Memory B cell (primary cell): ENCODE measurements at regions not wholly inside any gene's neighbourhood (a gene's known extent, or its start where the extent isn't known, plus 50 kb on each side); places are given as distances from the start of the nearest gene placed in this dataset.
"Not testable (repeated sequence)": the region's sequence is repeated elsewhere in the genome, so short reads cannot be mapped to it uniquely, and the experiment has no call there.

Experiments
- ATAC-seq: fragments of 150-1000 bp; cut with Tn5 transposase; 2 replicates; pipeline ENCODE4 v1.10.0; 2021; ENCODE audit warnings: low read depth, mild to moderate bottlenecking, moderate library complexity
- DNase-seq, 2 donors: peaks; one replicate each; pipeline ENCODE4 v3.0.0; 2022; ENCODE audit warnings: low spot score in 2 of 2
- H3K27ac Mint-ChIP-seq: one replicate; pipeline ENCODE4 v1.8.0; 2022; ENCODE audit warnings: mild to moderate bottlenecking, moderate library complexity, mixed read lengths
- H3K27me3 Mint-ChIP-seq: one replicate; pipeline ENCODE4 v1.8.0; 2022; ENCODE audit warnings: mixed read lengths
- H3K36me3 Mint-ChIP-seq: one replicate; pipeline ENCODE4 v1.8.0; 2022; ENCODE audit warnings: mild to moderate bottlenecking, mixed read lengths
- H3K4me1 Mint-ChIP-seq: one replicate; pipeline ENCODE4 v1.8.0; 2022; ENCODE audit warnings: mixed read lengths
- H3K4me3 Mint-ChIP-seq: one replicate; pipeline ENCODE4 v1.8.0; 2022; ENCODE audit warnings: mild to moderate bottlenecking, moderate library complexity, mixed read lengths
- H3K9me3 Mint-ChIP-seq: one replicate; pipeline ENCODE4 v1.8.0; 2022; ENCODE audit warnings: mixed read lengths

DNA sequence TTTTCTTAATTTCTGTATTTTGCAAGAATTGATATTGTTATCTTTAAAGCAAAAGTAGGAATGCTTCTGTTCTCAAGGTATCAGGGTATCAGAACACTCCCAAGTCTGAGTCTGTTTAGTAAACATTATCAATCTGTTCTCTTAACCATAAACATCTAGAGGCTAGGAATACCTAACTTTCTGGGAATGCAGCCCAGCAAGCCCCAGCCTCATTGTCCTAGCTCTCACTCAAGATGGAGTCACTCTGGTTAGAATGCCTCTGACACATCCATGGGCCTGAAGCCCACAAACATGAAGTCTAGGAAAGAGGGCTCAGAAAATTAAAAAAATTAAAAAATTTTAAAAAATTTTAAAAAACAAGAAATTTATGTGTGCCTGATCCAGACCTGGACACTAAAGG lies 315.1 kb upstream of the DKK2 start:
- Mint-ChIP-seq H3K27me3 (peaks cover 1% of the 10 kb centered on the region), H3K9me3 (peaks cover 4% of the 10 kb centered on the region), H3K4me3 (no peak overlapping the region), H3K27ac (no peak overlapping the region), H3K4me1 (no peaks in the 10 kb centered on the region), H3K36me3 (no peaks in the 10 kb centered on the region)
- DNase-seq (no peak), ATAC-seq (no peak)

DNA sequence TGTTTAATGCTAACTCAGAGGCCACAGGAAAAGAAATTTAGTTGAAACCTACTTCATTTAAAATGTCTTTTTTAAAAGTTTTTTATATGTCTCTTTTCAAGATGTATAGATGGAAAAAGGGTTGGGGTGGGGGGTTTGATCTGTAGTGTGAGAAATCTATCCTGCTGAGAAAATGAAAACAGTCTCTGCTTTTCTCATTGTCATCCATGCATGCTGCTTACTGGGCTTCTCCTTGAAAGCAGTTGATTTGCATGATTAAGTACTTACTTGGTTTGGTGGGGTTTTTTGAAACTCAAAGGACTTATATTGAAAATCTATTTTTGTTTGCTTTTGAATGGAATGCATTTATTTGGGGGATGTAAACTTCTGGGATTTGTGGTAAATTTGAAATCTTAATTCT lies 313.6 kb upstream of the DKK2 start:
- Mint-ChIP-seq H3K4me3 (no peak overlapping the region), H3K9me3 (peaks cover 3% of the 10 kb centered on the region), H3K27ac (no peak overlapping the region)

DNA sequence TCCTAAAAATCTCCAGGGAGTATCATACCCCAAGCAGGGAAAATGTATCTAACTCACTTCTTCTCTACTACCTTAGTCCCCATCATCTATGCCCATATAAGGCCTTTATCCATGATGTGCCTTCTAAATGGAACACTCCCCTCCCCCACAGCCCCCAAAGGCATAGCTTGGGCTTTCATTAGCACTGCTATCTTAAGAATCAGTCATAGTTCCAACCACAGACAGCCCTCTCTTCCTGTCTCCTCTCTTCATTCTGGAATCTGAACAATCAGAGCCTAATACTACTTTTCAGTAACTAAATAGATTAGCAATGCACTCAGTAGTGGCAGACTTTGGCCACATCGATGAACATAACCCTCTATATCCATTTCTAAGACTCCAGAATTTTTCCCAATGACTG lies 313.2 kb upstream of the DKK2 start:
- H3K27me3 Mint-ChIP-seq: no peaks in the 10 kb centered on the region
- H3K4me1 Mint-ChIP-seq: no peaks in the 10 kb centered on the region
- DNase-seq (no peak), ATAC-seq (no peak)
- peaks cover 3% of the 10 kb centered on the region for H3K9me3 Mint-ChIP-seq
- no peak overlapping the region for H3K27ac Mint-ChIP-seq
- H3K36me3 Mint-ChIP-seq: no peaks in the 10 kb centered on the region
- no peak overlapping the region for H3K4me3 Mint-ChIP-seq

More for the DNA sequence above, 313.6 kb upstream of the DKK2 start:
- DNase-seq: no peak
- Mint-ChIP-seq H3K4me1 (no peaks in the 10 kb centered on the region), H3K36me3 (no peaks in the 10 kb centered on the region), H3K27me3 (no peaks in the 10 kb centered on the region)
- ATAC-seq: no peak

DNA sequence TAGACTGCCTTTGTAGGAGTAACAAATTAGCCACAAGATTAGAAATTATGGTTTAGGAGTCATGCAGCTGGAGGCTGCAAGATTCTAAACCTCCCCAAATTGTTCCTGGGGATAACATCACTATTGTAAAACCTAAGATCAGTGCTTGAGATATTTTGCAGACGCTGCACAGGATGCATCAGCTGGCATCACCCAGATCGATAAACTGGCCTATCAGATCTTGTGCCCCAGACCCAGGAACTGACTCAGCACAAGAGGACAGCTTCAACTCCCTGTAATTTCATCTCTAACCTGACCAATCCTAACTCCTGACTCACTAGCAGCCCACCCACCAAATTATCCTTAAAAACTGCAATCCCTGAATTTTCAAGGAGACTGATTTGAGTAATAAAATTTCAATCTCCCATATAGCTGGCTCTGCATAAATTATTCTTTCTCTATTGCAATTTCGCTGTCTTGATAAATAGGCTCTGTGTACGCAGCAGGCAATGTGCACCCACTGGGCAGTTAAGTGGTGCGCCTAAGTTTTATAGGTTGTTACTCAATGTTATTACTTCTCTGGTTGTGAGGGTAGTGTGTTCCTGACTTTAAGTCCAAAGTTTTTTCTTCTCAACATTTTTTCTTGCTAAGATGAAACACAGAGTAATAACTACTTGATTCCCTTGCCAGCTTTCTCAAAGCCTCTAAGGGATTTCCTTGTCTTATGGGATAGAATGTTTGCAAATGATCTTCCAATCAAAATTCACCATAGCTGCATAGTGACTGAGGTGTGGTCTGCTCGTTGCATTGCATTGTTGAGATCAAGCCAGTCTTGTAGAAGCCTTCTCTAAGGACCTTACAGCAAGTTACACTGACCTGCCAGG lies 312.3 kb upstream of the DKK2 start:
- H3K9me3 Mint-ChIP-seq: no peaks in the 10 kb centered on the region
- DNase-seq (no peak), ATAC-seq (no peak)
- H3K27ac Mint-ChIP-seq: no peak overlapping the region
- no peaks in the 10 kb centered on the region for H3K36me3 Mint-ChIP-seq
- no peak overlapping the region for H3K4me3 Mint-ChIP-seq
- no peaks in the 10 kb centered on the region for H3K4me1 Mint-ChIP-seq
- H3K27me3 Mint-ChIP-seq: no peaks in the 10 kb centered on the region

DNA sequence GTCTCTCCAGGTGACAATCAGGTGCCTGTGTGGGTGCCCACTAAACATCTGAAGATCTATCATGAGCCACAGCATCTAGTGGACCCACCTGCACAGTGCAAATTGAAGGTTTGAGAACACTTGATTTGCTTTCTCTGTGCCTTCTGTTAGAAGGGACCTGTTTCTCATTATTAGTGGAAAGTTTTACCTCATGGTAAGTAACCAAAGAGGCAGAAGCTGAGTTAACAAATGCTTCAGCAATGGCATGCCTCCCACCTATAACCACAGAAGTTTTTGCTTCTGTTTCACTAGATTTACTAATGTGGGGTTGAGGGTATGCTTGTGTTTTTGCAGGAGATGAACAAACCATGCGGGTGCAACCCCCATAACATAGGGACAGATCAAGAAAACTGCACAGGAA lies 297.4 kb upstream of the DKK2 start:
- no peaks in the 10 kb centered on the region for H3K36me3 Mint-ChIP-seq
- no peak for ATAC-seq
- no peak overlapping the region for H3K27ac Mint-ChIP-seq
- no peak overlapping the region for H3K4me3 Mint-ChIP-seq
- no peak for DNase-seq
- no peaks in the 10 kb centered on the region for H3K4me1 Mint-ChIP-seq
- no peaks in the 10 kb centered on the region for H3K9me3 Mint-ChIP-seq
- H3K27me3 Mint-ChIP-seq: peaks cover 2% of the 10 kb centered on the region

DNA sequence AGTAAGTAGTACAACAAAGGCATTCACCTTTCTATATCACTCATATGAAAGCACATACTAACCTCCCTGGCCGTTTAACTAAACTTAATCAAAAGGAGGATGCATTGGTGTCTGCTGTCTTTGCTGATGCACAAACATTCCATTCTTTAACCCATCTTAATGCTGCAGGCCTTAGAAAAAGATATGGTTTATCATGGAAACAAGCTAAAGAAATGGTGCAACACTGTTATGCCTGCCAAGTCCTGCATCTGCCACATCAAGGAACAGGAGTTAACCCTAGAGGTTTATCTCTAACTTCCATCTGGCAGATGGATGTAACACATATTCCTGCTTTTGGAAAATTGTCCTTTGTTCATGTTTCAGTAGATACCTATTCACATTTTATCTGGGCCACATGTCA lies 296.5 kb upstream of the DKK2 start:
- not testable (repeated sequence) for H3K27ac Mint-ChIP-seq, ATAC-seq, H3K9me3 Mint-ChIP-seq, H3K4me1 Mint-ChIP-seq, DNase-seq, H3K4me3 Mint-ChIP-seq, H3K27me3 Mint-ChIP-seq, H3K36me3 Mint-ChIP-seq

DNA sequence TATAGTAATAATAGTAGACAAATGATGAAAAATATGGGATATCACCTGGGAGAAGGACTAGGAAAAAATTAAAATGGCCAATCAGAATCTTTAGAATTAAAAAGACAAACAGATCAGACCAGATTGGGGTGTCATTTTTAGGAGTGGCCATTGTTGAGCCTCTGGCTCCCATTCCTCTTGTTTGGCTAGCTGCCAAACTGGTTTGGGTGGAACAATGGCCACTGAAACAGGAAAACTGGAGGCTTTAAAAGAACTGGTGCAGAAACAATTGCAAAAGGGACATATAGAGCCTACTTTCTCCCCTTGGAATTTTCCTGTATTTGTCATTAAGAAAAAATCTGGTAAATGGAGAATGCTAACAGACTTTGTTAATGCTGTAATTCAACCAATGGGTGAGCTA lies 294.8 kb upstream of the DKK2 start:
- DNase-seq (no peak), ATAC-seq (no peak)
- H3K9me3 Mint-ChIP-seq: no peaks in the 10 kb centered on the region
- H3K4me3 Mint-ChIP-seq: no peak overlapping the region
- H3K27ac Mint-ChIP-seq: no peak overlapping the region
- H3K36me3 Mint-ChIP-seq: no peaks in the 10 kb centered on the region
- H3K27me3 Mint-ChIP-seq: peaks cover 2% of the 10 kb centered on the region
- no peaks in the 10 kb centered on the region for H3K4me1 Mint-ChIP-seq

DNA sequence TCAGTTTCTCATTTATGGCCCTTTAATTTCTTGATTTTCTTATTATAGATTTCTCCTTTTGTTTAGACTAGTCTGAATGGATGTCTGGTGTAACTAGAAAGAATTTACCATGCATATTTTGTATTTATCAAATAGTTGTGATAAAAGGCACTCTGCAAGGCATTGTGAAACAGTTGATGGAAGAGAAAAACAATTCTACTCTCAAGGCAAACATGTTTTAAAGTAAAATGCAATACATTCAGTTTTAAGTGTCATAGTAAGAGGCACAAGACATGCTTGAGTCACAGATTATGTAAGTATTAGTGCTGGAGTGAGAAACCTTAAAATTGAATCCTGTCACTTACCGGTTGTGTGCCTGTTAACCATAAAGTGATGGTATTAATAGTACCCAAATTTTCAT lies 283.3 kb upstream of the DKK2 start:
- DNase-seq (no peak), ATAC-seq (no peak)
- no peak overlapping the region for H3K4me3 Mint-ChIP-seq
- no peaks in the 10 kb centered on the region for H3K36me3 Mint-ChIP-seq
- no peak overlapping the region for H3K27ac Mint-ChIP-seq
- H3K27me3 Mint-ChIP-seq: no peaks in the 10 kb centered on the region
- H3K4me1 Mint-ChIP-seq: no peaks in the 10 kb centered on the region
- H3K9me3 Mint-ChIP-seq: peaks cover 2% of the 10 kb centered on the region

DNA sequence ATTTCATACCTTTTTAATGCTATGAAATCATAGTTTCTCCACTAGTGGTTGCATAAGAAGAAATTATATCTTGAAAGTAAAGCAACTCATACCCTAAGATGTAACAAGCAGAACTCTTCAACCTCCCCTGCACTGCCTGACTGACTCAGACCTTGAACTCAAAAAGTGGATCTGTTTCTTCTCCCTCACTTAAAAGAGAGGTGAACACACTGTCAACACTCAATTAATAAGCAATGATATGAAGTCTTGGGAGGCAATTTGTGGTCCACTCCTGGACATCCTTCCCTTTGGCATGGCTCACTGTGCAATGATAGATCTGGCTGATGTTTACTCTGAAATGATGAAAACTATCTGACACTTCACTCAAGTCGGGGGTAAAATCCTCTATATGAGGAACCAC lies 282.0 kb upstream of the DKK2 start:
- DNase-seq (no peak), ATAC-seq (no peak)
- Mint-ChIP-seq H3K36me3 (no peaks in the 10 kb centered on the region), H3K27ac (no peak overlapping the region), H3K4me3 (no peak overlapping the region), H3K27me3 (no peaks in the 10 kb centered on the region), H3K4me1 (no peaks in the 10 kb centered on the region), H3K9me3 (peaks cover 2% of the 10 kb centered on the region)

DNA sequence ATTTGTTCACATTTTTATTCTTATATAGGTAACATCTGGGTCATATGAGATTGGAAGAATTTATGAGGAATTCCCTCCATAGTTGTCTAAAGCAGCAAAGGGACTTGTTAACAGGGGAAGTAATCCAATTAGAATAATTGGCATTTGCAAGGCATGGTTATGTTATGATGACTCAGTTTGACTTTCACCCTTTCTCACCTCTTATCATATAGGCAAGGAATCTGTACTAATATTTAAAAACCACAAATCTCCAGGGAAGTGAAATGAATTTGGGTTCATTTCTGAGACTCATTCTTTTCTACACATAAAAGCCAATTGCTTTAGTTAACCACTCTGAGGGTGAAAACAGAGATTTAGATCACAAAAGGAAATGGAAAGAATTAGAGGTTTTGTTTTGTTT lies 281.5 kb upstream of the DKK2 start:
- no peak for DNase-seq
- no peaks in the 10 kb centered on the region for H3K4me1 Mint-ChIP-seq
- peaks cover 2% of the 10 kb centered on the region for H3K9me3 Mint-ChIP-seq
- no peak for ATAC-seq
- no peak overlapping the region for H3K27ac Mint-ChIP-seq
- no peak overlapping the region for H3K4me3 Mint-ChIP-seq
- no peaks in the 10 kb centered on the region for H3K27me3 Mint-ChIP-seq
- H3K36me3 Mint-ChIP-seq: no peaks in the 10 kb centered on the region

DNA sequence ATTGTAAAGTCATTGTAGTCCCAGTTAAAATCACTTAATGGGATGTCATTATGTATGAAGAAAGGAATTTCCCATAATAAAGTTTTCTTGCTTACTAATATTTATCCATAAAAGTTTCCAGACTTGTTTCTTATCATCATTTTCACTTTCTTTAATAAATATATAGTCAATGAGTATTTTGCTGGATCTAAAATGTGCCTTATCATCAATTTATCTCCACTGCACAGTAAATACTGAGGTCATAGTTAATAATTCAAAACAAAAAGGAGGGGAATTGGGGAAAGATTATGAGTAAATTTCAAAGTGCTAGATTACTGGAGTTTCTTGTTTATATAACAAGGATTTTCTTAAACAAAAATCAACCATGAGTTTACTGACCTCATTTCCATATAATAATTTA lies 279.5 kb upstream of the DKK2 start:
- DNase-seq (no peak), ATAC-seq (no peak)
- no peak overlapping the region for H3K27ac Mint-ChIP-seq
- peaks cover under 1% of the 10 kb centered on the region for H3K27me3 Mint-ChIP-seq
- no peaks in the 10 kb centered on the region for H3K36me3 Mint-ChIP-seq
- H3K9me3 Mint-ChIP-seq: peaks cover under 1% of the 10 kb centered on the region
- no peaks in the 10 kb centered on the region for H3K4me1 Mint-ChIP-seq
- H3K4me3 Mint-ChIP-seq: no peak overlapping the region

DNA sequence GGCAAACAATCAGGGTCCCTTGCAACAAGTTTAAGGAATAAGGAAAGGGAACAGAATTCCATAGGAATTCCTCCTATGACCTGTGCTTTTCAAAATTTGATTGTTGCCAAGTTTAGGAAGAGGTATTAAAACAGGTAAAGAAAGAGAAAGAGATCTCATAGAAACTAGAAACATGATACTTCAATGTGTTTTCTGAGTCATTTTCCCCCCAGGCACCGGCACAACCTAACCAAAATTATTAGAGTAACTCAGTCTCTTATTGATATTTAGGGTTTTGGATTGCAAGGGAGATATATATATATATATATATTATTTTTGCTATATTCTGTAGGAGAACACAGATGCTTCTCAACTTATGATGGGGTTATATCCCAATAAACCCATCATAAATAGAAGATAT lies 278.0 kb upstream of the DKK2 start:
- ATAC-seq (no peak), DNase-seq (no peak)
- Mint-ChIP-seq H3K27me3 (peaks cover 2% of the 10 kb centered on the region), H3K9me3 (peaks cover 2% of the 10 kb centered on the region), H3K36me3 (no peaks in the 10 kb centered on the region), H3K27ac (no peak overlapping the region), H3K4me1 (no peaks in the 10 kb centered on the region), H3K4me3 (no peak overlapping the region)

DNA sequence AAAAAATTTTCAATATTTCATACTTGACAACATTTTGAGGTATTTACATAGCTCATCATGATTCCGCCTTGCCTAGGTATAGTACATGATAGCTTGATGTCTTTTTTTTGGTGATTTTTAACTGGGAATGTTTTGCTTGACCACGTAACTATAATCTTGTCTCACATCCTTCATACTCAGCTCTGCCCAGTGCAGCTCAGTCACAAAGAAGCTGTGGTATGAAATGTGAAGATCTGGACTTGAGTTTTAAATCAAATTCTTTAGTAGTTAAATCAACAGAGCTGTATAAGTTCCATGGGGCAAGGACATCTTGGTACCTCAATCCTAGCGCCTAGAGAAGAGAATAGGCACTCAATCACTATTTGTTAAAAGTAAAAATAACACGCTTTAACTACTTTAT lies 276.3 kb upstream of the DKK2 start:
- Mint-ChIP-seq H3K27me3 (peaks cover 2% of the 10 kb centered on the region), H3K27ac (no peak overlapping the region), H3K36me3 (no peaks in the 10 kb centered on the region), H3K9me3 (peaks cover 2% of the 10 kb centered on the region), H3K4me1 (no peaks in the 10 kb centered on the region), H3K4me3 (no peak overlapping the region)
- DNase-seq: no peak
- ATAC-seq: no peak

DNA sequence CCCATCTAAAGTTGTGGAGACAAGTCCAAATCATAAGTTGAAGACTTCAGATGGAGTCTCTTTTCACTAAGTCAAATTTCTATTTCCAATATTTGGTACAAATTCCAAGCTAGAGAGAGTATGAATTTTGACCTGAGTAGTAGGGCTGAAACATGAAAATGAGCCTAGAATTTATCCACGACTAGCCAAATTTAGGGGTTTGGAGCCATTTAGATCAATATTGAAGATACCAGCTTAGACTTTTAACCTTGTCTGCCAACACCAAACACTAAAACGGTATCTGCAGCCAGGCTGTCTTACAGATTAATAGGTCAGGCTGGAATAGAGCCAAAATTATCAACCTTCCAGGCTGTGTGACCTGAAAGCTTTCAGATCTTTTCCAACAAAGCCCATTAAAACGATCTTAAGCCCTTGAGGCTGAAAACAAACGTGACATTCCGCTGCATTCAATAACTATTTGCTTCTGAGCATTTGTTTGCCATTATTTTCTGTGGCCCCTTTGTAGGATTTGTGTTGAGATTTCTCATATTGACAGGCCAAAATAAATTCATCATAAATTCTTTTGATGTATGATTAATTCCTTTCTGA lies 268.7 kb upstream of the DKK2 start:
- Mint-ChIP-seq H3K27me3 (no peaks in the 10 kb centered on the region), H3K36me3 (no peaks in the 10 kb centered on the region), H3K4me1 (no peaks in the 10 kb centered on the region), H3K27ac (no peak overlapping the region), H3K4me3 (no peak overlapping the region), H3K9me3 (no peaks in the 10 kb centered on the region)
- DNase-seq: no peak
- ATAC-seq: no peak

DNA sequence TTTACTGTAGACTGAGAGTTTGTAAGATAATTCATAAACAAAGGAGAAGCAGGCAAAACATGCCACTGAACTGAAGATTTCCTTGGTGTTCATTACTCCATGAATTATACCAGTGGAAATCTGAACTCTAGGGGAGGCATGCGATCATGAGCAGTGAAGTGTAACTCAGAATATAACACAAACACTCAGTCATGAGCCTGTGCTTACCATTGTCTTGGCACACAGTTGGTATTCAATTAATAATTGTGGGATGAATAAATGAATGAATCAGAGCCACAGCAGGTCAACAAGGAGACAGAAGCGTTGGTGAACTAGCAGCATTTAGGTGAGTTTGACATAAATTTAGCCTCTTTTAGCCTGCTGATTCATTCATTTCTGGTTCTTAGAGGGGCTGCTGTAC lies 263.5 kb upstream of the DKK2 start:
- H3K27me3 Mint-ChIP-seq: peaks cover 3% of the 10 kb centered on the region
- H3K4me3 Mint-ChIP-seq: no peak overlapping the region
- DNase-seq (no peak), ATAC-seq (no peak)
- no peak overlapping the region for H3K27ac Mint-ChIP-seq
- no peaks in the 10 kb centered on the region for H3K36me3 Mint-ChIP-seq
- H3K9me3 Mint-ChIP-seq: peaks cover 3% of the 10 kb centered on the region
- H3K4me1 Mint-ChIP-seq: no peaks in the 10 kb centered on the region
